Chondrocyte (in vitro differentiated cells): ENCODE measurements at regions not wholly inside any gene's neighbourhood (a gene's known extent, or its start where the extent isn't known, plus 50 kb on each side); places are given as distances from the start of the nearest gene placed in this dataset.

Source experiments
- DNase-seq: peaks from one replicate; pipeline ENCODE4 v3.0.0; 2021; ENCODE audit warnings: mixed read lengths, low spot score
- H3K27ac Mint-ChIP-seq: one replicate; pipeline ENCODE4 v1.8.0; 2021; ENCODE audit warnings: mild to moderate bottlenecking, moderate library complexity, mixed read lengths; ENCODE audit not compliant: unreplicated experiment
- H3K27me3 Mint-ChIP-seq: 2 replicates; pipeline ENCODE4 v1.8.0; 2021; ENCODE audit warnings: low read depth, mixed read lengths
- H3K36me3 Mint-ChIP-seq: 2 replicates; pipeline ENCODE4 v1.8.0; 2021; ENCODE audit warnings: low read depth, mixed read lengths
- H3K4me1 Mint-ChIP-seq: 2 replicates; pipeline ENCODE4 v1.8.0; 2021; ENCODE audit warnings: low read depth, mild to moderate bottlenecking, mixed read lengths
- H3K4me3 Mint-ChIP-seq: one replicate; pipeline ENCODE4 v1.8.0; 2021; ENCODE audit warnings: mild to moderate bottlenecking, moderate library complexity, mixed read lengths; ENCODE audit not compliant: unreplicated experiment
- H3K9me3 Mint-ChIP-seq: 2 replicates; pipeline ENCODE4 v1.8.0; 2021; ENCODE audit warnings: low read depth, mixed read lengths
- CTCF ChIP-seq: fragments of 200-600 bp; sonication (generic); IDR thresholded peaks from 2 replicates; pipeline ENCODE4 v1.5.0; 2021; ENCODE audit warnings: antibody characterized with exemption, mild to moderate bottlenecking, moderate library complexity

GRCh38 chr3:137820366-137820765, 56.3 kb downstream of the SOX14 start:
- peaks cover 2% of the 10 kb centered on the region for H3K27me3 Mint-ChIP-seq

GRCh38 chr3:137835096-137835495, 71.0 kb downstream of the SOX14 start:
- Mint-ChIP-seq H3K4me1 (no peaks in the 10 kb centered on the region), H3K4me3 (no peak overlapping the region), H3K36me3 (no peaks in the 10 kb centered on the region), H3K27ac (no peak overlapping the region), H3K9me3 (peaks cover 14% of the 10 kb centered on the region), H3K27me3 (peaks cover 22% of the 10 kb centered on the region)
- TF ChIP-seq CTCF = no peak
- DNase-seq = no peak

More at GRCh38 chr3:137820366-137820765, 56.3 kb downstream of the SOX14 start:
- Mint-ChIP-seq H3K9me3 (no peaks in the 10 kb centered on the region), H3K4me1 (no peaks in the 10 kb centered on the region), H3K27ac (no peak overlapping the region), H3K4me3 (no peak overlapping the region), H3K36me3 (no peaks in the 10 kb centered on the region)
- no peak for DNase-seq
- no peak for TF ChIP-seq CTCF

GRCh38 chr3:137845194-137845593, 81.1 kb downstream of the SOX14 start:
- Mint-ChIP-seq H3K4me3 (no peak overlapping the region), H3K27me3 (peaks cover 31% of the 10 kb centered on the region), H3K36me3 (no peaks in the 10 kb centered on the region), H3K27ac (no peak overlapping the region), H3K4me1 (no peaks in the 10 kb centered on the region), H3K9me3 (no peaks in the 10 kb centered on the region)
- TF ChIP-seq CTCF = no peak
- DNase-seq = no peak

GRCh38 chr3:137845666-137846065, 81.6 kb downstream of the SOX14 start:
- H3K4me1 Mint-ChIP-seq = no peaks in the 10 kb centered on the region
- no peak overlapping the region for H3K4me3 Mint-ChIP-seq
- no peak for DNase-seq
- TF ChIP-seq CTCF = no peak
- no peak overlapping the region for H3K27ac Mint-ChIP-seq
- H3K27me3 Mint-ChIP-seq = peaks cover 31% of the 10 kb centered on the region
- no peaks in the 10 kb centered on the region for H3K9me3 Mint-ChIP-seq
- H3K36me3 Mint-ChIP-seq = no peaks in the 10 kb centered on the region

- DNase-seq = no peak
- Mint-ChIP-seq H3K27me3 (peaks cover 42% of the 10 kb centered on the region), H3K27ac (no peak overlapping the region), H3K36me3 (no peaks in the 10 kb centered on the region), H3K4me3 (no peak overlapping the region), H3K9me3 (peaks cover 5% of the 10 kb centered on the region), H3K4me1 (no peaks in the 10 kb centered on the region)
- TF ChIP-seq CTCF = no peak
These were observed 88.3 kb downstream of the SOX14 start for GRCh38 chr3:137852391-137852830.
